IMR-90 (cell line): ENCODE measurements at regions not wholly inside any gene's neighbourhood (a gene's known extent, or its start where the extent isn't known, plus 50 kb on each side); places are given as distances from the start of the nearest gene placed in this dataset.

Source experiments
- CEBPB ChIP-seq: IDR thresholded peaks from 2 replicates; pipeline ENCODE4 v1.6.1; 2012; ENCODE audit warnings: low read depth, low read length, improper control_type of control experiment
- CTCF ChIP-seq: conservative IDR thresholded peaks from 2 replicates; pipeline ENCODE4 v1.5.1; 2012; ENCODE audit warnings: mild to moderate bottlenecking, low read depth, low read length, improper control_type of control experiment
- MAZ ChIP-seq: IDR thresholded peaks from 2 replicates; pipeline ENCODE4 v1.6.1; 2012; ENCODE audit warnings: low read depth, mild to moderate bottlenecking, low read length, improper control_type of control experiment, moderate library complexity, borderline replicate concordance
- POLR2A ChIP-seq: IDR thresholded peaks from 2 replicates; pipeline ENCODE4 v1.6.1; 2012; ENCODE audit warnings: mild to moderate bottlenecking, low read depth, low read length
- RAD21 ChIP-seq: IDR thresholded peaks from 2 replicates; pipeline ENCODE4 v1.6.1; 2012; ENCODE audit warnings: low read length, improper control_type of control experiment
- RCOR1 ChIP-seq: IDR thresholded peaks from 2 replicates; pipeline ENCODE4 v1.6.1; 2012; ENCODE audit warnings: mild to moderate bottlenecking, low read length, improper control_type of control experiment; ENCODE audit not compliant: insufficient replicate concordance
- SMC3 ChIP-seq: fragments of 150-350 bp; IDR thresholded peaks from 2 replicates; pipeline ENCODE4 v1.6.1; 2016; ENCODE audit warnings: low read depth, mild to moderate bottlenecking, antibody characterized with exemption, low read length, moderate library complexity

GRCh38 chr1:5770981-5771765 lies 221.1 kb downstream of the NPHP4 start:
- TF ChIP-seq CTCF, result no peak
- TF ChIP-seq SMC3, result no peak
- TF ChIP-seq MAZ, result no peak
- no peak for TF ChIP-seq RAD21
- no peak for TF ChIP-seq RCOR1
- TF ChIP-seq CEBPB, result no peak
- TF ChIP-seq POLR2A, result no peak
